Inflammatory macrophage (primary cell): ENCODE measurements at regions not wholly inside any gene's neighbourhood (a gene's known extent, or its start where the extent isn't known, plus 50 kb on each side); places are given as distances from the start of the nearest gene placed in this dataset.

Experiments used
- DNase-seq, 2 donors: peaks; one replicate each; pipeline ENCODE4 v3.0.0-alpha.2; 2020 to 2022

- DNase-seq: no peak
Observed at GRCh38 chr2:155256803-155257202, 558.3 kb downstream of the KCNJ3 start.

- no peak for DNase-seq
Observed at GRCh38 chr2:155250800-155251199, 552.3 kb downstream of the KCNJ3 start.

- no peak for DNase-seq
Observed at GRCh38 chr2:155240176-155240575, 541.7 kb downstream of the KCNJ3 start.

- no peak for DNase-seq
Observed at GRCh38 chr2:155235710-155236109, 537.2 kb downstream of the KCNJ3 start.

GRCh38 chr2:155223781-155224406 lies 525.4 kb downstream of the KCNJ3 start:
- DNase-seq: peak in 1 of 2 donors; percentile 4

DNA sequence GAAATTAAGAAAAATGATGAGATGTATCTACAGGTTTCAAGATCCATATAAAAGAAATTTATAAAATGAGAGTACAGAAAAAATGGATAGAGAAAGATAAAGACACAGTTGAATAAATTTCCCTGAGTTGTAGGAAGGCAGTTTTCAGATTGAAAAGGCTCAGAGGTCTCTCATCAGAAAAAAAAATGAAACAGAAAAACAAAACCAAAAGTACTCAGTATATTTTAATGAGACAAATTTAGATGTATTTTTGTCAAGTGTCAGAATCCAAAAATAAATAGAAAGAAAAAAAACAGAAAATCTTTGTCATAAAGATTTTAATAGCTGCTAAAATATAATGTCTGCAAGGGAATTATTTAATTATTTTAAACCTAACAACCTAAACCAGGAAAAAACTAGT lies 520.5 kb downstream of the KCNJ3 start:
- DNase-seq: no peak

DNA sequence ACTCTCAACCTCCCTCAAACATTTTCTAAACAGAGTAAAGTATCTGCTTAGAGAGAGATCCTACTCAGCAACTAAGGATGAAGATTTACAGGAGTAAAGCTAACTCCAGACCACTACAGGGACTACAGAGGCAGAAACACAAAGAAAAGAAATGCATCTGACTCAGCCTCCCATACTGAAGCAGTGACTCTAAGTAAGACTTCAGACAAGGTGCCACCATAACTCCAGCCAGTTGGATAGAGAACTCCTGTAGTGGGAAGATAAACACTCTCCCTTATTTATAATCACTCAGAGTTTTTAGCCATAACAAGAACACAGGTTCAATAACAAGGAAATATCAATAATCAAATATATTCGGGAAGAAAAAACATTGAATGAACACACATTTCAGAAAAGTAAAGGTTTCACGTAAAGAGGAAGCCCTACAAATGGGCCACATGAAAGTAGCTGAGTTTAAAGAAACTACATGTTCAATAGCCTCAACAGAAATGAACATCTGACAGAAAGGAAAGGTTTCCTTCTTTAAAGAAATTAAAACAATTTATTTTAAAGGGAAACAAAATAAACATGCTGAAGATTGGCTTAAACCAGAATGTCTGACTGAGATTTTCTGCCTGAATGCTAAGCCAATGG lies 519.9 kb downstream of the KCNJ3 start:
- DNase-seq: no peak

DNA sequence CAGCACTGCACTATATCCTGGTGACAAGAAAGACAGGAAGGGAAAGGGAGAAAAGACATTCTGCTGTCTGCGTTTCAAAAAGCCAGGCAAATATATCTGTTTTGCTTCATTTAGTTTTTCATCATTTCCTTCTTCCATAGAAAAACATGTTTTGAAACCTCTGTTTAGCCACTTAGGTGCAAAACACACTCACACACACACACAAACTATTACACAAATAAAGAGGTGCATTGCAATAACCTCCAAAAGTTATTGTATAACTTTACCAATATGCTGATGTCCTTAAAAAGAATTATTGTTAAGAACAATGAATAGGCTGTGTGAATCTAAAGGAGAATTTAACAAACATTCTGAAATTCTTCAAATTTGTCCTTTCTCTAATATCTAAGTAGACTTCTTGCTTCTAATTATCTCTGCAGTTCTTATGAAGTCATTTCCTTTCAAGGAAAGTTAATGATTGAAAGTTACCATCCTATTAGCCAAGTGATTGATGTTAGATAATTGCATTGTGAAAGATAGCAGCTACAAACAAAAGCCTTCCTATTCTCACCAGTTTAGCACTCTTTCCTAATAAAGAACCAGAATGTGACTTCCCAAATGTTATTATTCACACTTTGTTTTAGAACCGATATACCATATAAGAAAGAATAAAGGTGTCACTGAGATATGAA lies 516.7 kb downstream of the KCNJ3 start:
- no peak for DNase-seq

GRCh38 chr2:155209696-155210450 lies 511.4 kb downstream of the KCNJ3 start:
- DNase-seq: no peak

DNA sequence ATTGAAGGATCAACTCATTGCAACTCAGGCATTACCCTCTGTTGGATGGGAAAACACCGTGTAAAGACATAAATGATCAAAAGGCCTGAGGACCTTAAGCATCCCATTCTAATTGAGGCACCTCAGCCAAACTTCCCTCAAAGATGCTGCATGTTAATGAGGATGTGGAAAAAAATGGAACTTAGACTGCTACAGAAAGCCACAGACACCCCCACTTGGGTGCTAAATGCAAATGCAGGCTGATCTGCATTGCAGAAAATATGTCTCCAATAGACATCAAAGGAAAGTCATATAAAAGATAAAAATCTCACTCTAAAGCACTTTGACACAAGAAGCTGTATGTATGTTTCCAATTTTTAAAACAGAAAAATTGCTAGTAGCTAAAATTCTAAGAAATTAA lies 504.7 kb downstream of the KCNJ3 start:
- DNase-seq: no peak

GRCh38 chr2:155200753-155201152 lies 502.3 kb downstream of the KCNJ3 start:
- DNase-seq: no peak

GRCh38 chr2:155190342-155190741 lies 491.8 kb downstream of the KCNJ3 start:
- no peak for DNase-seq

DNA sequence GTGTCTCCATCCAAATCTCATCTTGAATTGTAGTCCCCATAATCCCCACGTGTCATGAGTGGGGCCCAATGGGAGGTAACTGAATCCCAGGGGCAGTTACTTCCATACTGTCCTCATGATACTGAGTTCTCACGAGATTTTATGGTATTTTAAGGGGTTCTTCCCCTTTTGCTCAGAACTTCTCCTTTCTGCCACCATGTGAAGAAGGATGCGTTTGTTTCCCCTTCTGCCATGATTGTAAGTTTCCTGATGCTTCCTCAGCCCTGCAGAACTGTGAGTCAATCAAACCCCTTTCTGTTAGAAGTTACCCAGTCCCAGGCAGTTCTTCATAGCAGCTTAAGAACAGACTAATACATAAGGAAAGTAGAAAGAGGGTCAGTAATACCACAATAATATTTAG lies 480.4 kb downstream of the KCNJ3 start:
- peak; percentile 17 to 31 for DNase-seq

DNA sequence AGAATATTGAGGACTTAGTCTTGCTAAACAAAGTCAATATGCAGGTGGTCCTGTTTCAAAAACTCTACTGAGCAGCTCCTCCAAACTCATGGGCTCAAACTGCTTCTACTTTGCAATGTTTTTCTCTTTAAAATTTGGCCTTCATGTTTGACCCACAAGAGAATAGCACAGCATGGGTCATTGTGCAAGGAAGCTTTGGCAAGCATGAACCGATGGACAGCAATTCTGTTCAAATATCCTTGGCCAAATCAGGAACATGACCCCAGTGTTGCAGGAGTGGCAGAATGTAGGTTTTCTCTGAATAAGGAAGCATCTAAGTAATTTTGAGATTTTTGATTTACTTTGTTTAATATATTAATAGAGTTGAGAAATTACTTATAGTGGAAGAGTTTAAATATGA lies 477.9 kb downstream of the KCNJ3 start:
- no peak for DNase-seq

GRCh38 chr2:155169317-155169716 lies 470.8 kb downstream of the KCNJ3 start:
- DNase-seq: no peak

- DNase-seq: no peak
Observed at GRCh38 chr2:155162494-155162893, 464.0 kb downstream of the KCNJ3 start.

- no peak for DNase-seq
Observed at GRCh38 chr2:155161314-155161713, 462.8 kb downstream of the KCNJ3 start.

DNA sequence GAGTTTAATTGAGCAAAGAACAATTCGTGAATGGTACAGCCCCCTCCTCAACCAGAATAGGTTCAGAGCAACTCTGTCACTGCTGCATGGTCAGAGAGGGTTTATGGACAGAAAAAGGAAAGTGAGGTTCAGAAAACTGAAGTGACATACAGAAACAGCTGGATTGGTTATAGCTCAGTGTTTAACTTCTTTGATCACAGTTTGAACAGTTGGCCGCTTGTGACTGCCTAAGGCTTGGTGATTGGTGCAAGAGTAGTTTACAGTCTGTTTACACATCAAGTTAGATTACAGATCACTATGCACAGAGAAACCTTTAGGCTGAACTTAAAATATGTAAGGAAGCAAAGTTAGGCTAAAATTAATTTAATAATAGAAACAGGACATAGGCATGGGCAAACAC lies 459.2 kb downstream of the KCNJ3 start:
- no peak for DNase-seq

DNA sequence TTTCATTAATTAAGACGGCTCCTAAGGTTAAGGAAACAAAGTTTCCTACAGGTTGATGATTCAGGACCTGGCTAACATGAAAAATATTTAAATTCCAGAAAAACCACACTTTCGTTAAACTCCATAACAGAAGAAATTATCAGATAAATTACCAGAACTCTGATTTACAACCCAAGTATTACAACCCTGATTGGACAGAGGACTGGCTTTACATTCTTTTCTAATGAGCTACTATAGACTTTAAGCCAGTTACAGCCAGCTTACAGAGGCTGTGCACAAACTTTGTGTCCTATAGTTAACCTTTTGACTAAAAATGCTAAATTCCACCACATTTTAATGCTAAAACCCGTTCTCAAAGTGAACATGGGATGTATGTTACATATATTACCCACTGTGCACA lies 458.6 kb downstream of the KCNJ3 start:
- DNase-seq: no peak

- no peak for DNase-seq
Observed at GRCh38 chr2:155151945-155152344, 453.4 kb downstream of the KCNJ3 start.

- DNase-seq: no peak
Observed at GRCh38 chr2:155151472-155151871, 453.0 kb downstream of the KCNJ3 start.

- DNase-seq: no peak
Observed at GRCh38 chr2:155145758-155146229, 447.3 kb downstream of the KCNJ3 start.

GRCh38 chr2:155141418-155141817 lies 442.9 kb downstream of the KCNJ3 start:
- no peak for DNase-seq
